Neural cell (in vitro differentiated cells): ENCODE measurements at regions not wholly inside any gene's neighbourhood (a gene's known extent, or its start where the extent isn't known, plus 50 kb on each side); places are given as distances from the start of the nearest gene placed in this dataset.

Experiments used
- EZH2 ChIP-seq: fragments of 200-600, 300-800 bp; shearing (Covaris generic), sonication (generic); IDR thresholded peaks from 2 replicates; pipeline ENCODE4 v1.6.1; 2014; ENCODE audit warnings: antibody characterized with exemption, low read length, borderline replicate concordance, mild to moderate bottlenecking; ENCODE audit not compliant: insufficient read depth, poor library complexity, severe bottlenecking
- TF ChIP-seq, protein P1 (sequence below): fragments of 450-650 bp; IDR thresholded peaks from 2 replicates; pipeline ENCODE4 v1.5.1; 2014; ENCODE audit warnings: antibody characterized with exemption, mild to moderate bottlenecking, moderate library complexity; ENCODE audit not compliant: poor library complexity, severe bottlenecking
- TF ChIP-seq, protein P2 (sequence below): IDR thresholded peaks from 2 replicates; pipeline ENCODE4 v1.6.1; 2012; ENCODE audit warnings: borderline replicate concordance

DNA sequence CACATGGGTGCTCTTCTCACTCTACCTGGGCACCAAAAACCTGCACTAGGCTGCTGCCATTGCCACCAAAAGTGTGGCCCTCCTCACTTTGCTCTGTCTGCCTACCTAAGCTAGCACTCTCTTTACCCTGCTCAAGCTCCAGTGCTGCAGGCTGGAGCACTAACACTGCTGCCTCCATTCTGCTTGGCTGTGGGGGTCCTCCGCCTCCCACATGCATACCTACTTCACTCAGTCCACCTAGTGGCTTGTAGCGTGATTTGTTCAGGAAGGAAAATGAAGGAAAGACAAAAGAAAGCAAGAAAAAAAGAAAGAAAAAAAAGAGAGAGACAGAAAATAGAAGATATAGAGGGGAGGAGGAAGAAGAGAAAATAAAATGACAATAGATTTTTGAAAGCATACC, 1339.4 kb upstream of the CHAC2 start:
- TF ChIP-seq, protein P1, sequence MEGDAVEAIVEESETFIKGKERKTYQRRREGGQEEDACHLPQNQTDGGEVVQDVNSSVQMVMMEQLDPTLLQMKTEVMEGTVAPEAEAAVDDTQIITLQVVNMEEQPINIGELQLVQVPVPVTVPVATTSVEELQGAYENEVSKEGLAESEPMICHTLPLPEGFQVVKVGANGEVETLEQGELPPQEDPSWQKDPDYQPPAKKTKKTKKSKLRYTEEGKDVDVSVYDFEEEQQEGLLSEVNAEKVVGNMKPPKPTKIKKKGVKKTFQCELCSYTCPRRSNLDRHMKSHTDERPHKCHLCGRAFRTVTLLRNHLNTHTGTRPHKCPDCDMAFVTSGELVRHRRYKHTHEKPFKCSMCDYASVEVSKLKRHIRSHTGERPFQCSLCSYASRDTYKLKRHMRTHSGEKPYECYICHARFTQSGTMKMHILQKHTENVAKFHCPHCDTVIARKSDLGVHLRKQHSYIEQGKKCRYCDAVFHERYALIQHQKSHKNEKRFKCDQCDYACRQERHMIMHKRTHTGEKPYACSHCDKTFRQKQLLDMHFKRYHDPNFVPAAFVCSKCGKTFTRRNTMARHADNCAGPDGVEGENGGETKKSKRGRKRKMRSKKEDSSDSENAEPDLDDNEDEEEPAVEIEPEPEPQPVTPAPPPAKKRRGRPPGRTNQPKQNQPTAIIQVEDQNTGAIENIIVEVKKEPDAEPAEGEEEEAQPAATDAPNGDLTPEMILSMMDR = no peak
- TF ChIP-seq, protein P2, sequence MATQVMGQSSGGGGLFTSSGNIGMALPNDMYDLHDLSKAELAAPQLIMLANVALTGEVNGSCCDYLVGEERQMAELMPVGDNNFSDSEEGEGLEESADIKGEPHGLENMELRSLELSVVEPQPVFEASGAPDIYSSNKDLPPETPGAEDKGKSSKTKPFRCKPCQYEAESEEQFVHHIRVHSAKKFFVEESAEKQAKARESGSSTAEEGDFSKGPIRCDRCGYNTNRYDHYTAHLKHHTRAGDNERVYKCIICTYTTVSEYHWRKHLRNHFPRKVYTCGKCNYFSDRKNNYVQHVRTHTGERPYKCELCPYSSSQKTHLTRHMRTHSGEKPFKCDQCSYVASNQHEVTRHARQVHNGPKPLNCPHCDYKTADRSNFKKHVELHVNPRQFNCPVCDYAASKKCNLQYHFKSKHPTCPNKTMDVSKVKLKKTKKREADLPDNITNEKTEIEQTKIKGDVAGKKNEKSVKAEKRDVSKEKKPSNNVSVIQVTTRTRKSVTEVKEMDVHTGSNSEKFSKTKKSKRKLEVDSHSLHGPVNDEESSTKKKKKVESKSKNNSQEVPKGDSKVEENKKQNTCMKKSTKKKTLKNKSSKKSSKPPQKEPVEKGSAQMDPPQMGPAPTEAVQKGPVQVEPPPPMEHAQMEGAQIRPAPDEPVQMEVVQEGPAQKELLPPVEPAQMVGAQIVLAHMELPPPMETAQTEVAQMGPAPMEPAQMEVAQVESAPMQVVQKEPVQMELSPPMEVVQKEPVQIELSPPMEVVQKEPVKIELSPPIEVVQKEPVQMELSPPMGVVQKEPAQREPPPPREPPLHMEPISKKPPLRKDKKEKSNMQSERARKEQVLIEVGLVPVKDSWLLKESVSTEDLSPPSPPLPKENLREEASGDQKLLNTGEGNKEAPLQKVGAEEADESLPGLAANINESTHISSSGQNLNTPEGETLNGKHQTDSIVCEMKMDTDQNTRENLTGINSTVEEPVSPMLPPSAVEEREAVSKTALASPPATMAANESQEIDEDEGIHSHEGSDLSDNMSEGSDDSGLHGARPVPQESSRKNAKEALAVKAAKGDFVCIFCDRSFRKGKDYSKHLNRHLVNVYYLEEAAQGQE = no peak
- TF ChIP-seq EZH2 = no peak
